GM10266 (cell line): ENCODE measurements at regions not wholly inside any gene's neighbourhood (a gene's known extent, or its start where the extent isn't known, plus 50 kb on each side); places are given as distances from the start of the nearest gene placed in this dataset.

Source experiments
- DNase-seq: peaks from one replicate; pipeline ENCODE4 v3.0.0; 2012; ENCODE audit errors: extremely low spot score
- TF ChIP-seq, protein P1 (sequence below): IDR thresholded peaks from 2 replicates; pipeline ENCODE4 v1.5.1; 2012; ENCODE audit warnings: mild to moderate bottlenecking, low read depth; ENCODE audit not compliant: control insufficient read depth, insufficient read depth; ENCODE audit errors: missing control alignments

DNA sequence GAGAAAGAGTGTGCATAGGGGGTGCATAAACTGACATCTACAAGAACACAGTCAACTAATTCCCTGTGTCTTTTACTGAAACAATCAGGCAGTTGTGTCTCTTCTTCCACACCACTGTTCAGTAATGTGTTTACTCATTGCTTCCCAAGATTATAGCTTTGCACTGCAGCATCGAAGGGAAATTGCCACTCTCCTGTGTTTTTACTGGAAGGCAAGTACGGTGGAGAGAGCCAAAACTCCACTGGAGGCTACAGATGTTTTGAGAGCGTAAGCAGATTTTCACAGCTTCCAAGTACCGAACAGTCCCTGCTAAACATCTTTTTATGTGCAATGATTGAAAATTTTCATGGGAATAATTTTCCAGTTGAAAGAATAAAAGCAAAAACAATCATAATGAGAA, 510.5 kb upstream of the AKR1E2 start:
- TF ChIP-seq, protein P1, sequence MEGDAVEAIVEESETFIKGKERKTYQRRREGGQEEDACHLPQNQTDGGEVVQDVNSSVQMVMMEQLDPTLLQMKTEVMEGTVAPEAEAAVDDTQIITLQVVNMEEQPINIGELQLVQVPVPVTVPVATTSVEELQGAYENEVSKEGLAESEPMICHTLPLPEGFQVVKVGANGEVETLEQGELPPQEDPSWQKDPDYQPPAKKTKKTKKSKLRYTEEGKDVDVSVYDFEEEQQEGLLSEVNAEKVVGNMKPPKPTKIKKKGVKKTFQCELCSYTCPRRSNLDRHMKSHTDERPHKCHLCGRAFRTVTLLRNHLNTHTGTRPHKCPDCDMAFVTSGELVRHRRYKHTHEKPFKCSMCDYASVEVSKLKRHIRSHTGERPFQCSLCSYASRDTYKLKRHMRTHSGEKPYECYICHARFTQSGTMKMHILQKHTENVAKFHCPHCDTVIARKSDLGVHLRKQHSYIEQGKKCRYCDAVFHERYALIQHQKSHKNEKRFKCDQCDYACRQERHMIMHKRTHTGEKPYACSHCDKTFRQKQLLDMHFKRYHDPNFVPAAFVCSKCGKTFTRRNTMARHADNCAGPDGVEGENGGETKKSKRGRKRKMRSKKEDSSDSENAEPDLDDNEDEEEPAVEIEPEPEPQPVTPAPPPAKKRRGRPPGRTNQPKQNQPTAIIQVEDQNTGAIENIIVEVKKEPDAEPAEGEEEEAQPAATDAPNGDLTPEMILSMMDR, result no peak
- no peak for DNase-seq

DNA sequence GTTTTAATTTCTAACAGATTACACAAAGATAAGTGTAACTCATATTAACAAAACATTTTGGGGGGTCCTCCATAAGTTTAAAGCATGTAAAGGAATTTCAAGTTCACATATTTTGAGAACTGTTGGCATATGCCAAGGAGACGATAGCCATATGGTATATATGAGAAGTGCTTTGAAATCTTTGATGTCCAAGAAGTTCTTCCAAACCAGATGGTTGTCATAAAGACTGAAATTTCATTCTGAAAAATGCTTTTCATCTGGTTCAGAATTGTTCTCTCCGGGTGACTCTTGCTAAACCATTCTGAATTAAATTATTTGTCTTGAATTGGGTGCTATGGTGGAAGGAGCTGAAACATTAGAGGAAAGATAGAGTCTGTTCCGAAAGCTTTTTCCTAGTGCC, 513.0 kb upstream of the AKR1E2 start:
- TF ChIP-seq, protein P1, result no peak
- DNase-seq, result no peak

DNA sequence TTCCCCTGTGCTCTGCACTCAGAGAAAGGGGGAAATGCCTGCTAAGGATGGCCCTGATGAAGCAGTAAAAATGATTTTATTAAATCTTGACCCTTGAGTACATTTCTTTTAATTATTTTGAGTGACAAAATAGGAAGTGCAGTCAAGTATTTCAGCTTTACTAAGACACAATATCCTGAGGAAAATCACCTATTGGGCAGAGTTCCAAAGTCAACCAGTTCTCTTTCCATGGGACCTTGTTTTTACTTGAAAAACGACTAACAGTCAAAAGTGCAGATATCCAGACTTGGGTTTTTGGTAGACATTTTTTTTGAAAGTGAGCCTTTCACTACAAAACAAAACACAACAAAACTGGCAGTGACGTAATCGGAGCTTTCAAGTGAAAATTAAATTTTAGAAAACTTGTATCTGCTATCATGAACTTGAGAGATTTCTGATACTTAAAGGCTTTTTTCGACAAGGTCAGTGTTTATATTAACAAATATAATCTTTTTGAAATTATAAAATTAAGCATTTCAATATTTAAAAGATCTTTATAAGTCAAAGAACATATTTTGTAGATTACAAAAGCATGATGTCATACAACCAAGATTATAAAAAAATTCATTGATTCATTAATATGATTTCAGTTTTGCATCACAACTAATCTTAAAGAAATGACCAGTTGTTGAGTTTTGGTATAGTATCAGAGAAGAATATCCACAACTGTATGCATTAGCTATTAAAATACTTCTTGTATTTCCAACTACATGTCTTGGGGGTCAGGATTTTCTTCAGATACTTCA, 513.8 kb upstream of the AKR1E2 start:
- TF ChIP-seq, protein P1, result no peak
- no peak for DNase-seq

DNA sequence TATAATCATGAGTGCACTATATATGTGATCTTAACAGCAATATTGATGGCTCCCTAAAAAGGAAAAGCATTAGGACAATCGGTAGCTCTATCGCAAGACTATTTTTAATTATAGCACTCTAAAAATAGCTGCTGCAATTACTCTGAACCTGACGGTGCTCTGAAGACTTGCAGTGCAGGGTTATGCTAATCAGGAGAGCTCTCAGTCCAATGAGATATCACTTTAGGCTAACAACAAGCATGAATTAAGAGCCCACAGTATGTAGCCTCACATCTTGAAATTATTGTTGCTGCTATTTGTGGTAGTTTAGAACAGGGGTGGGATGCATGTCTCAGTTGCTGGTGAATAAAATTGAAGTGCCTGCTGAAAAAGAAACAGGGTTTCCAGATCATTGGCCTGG, 515.8 kb upstream of the AKR1E2 start:
- no peak for DNase-seq
- TF ChIP-seq, protein P1, result no peak

DNA sequence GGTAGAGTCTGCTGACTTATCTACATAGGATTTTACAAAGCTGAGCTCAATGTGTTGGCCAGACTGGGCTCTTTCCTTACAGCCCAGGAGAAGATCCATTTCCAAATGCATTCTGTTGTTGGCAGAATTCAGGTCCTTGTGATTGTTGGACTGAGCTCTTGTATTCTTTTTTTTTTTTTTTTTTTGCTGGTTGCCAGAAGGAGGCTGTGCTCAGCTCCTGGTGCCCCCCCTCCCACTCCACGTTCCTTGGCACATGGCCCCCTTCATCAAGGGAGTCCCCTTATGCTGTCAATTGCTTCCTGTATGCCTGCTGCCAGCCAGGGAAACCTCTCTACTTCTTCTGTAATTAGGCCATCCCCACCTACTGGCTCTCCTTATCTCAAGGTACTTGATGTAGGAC, 518.1 kb upstream of the AKR1E2 start:
- TF ChIP-seq, protein P1, result no peak
- no peak for DNase-seq

DNA sequence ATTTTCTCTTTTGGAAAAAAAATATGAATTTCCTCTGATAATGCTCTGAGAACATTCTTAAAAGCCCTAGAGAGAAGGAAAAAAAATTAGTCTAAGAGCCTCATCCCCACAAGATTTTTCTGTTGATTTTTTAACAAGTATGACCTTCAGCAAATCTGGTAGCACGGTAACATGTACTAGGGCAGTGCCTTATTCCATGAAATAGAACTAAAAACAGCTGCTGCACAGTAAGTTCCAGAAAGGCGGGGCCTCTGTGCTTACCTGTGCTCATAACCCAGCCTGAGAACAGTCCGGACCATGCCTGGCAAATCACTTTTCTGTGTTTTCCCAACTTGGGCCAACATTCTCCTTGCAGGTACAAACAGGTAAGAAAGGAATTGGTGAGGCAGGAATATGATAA, 519.1 kb upstream of the AKR1E2 start:
- no peak for DNase-seq
- TF ChIP-seq, protein P1, result no peak

DNA sequence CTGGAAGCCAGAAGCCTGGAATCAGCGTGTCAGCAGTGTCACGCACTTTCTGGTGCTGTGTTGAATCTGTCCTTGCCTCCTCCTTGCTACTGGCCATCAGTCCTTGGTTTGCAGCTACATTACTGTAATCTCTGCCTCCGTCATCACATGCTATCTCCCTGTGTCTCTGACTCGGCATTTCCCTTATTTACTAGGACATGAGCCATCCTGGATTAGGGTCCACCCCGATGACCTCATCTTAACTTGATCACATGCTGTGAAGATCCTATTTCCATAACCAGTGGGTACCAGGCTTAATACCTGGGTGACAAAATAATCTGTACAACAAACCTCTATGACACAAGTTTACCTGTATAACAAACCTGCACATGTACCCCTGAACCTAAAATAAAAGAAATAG, 518.0 kb upstream of the KLF6 start:
- TF ChIP-seq, protein P1, result no peak
- no peak for DNase-seq
